Transverse colon (tissue), 3 donors: ENCODE measurements at regions not wholly inside any gene's neighbourhood (a gene's known extent, or its start where the extent isn't known, plus 50 kb on each side); places are given as distances from the start of the nearest gene placed in this dataset.

ENCODE experiments used
- EP300 ChIP-seq: sonication (generic); formaldehyde crosslinking; IDR thresholded peaks from one replicate; pipeline ENCODE4 v1.6.1; 2017; ENCODE audit warnings: antibody characterized with exemption, low read depth
- POLR2AphosphoS5 ChIP-seq, 3 donors: sonication (generic); formaldehyde crosslinking; IDR thresholded peaks; one replicate each; pipeline ENCODE4 v1.6.1; 2016; ENCODE audit warnings: antibody characterized with exemption in 3 of 3

GRCh38 chr19:46945694-46946489 lies 73.7 kb upstream of the NPAS1 start:
- peak in 2 of 3 donors; percentile 45 to 64 for TF ChIP-seq POLR2AphosphoS5 (IDR thresholded peaks at IDR 0.05)
- no peak for TF ChIP-seq EP300
